CD14-positive monocyte (primary cell): ENCODE measurements at regions not wholly inside any gene's neighbourhood (a gene's known extent, or its start where the extent isn't known, plus 50 kb on each side); places are given as distances from the start of the nearest gene placed in this dataset.

Experiments used
- DNase-seq, 3 donors: peaks; one replicate each; pipeline ENCODE4 v3.0.0-alpha.2; 2011 to 2022
- H2AFZ ChIP-seq: 2 replicates; pipeline ENCODE4 v1.6.0; 2012; ENCODE audit warnings: mild to moderate bottlenecking, low read depth, low read length, inconsistent platforms; ENCODE audit not compliant: insufficient read depth, poor library complexity, severe bottlenecking
- H3K27ac ChIP-seq, 2 donors: 1 replicate in 1 of 2; 2 replicates in 1 of 2; pipeline ENCODE4 v1.5.1; 2012 to 2013; ENCODE audit warnings: low read length in 2 of 2, control low read depth in 1 of 2, inconsistent platforms in 1 of 2, low read depth in 1 of 2, mild to moderate bottlenecking in 1 of 2
- H3K27me3 ChIP-seq, 2 donors: one replicate each; pipeline versions ENCODE4 v1.6.0 to v1.6.1; 2011 to 2013; ENCODE audit warnings: low read length in 2 of 2; ENCODE audit not compliant: control insufficient read depth in 2 of 2, insufficient read depth in 2 of 2
- H3K36me3 ChIP-seq, 2 donors: replicated peaks in 1 of 2; 1 replicate in 1 of 2; 2 replicates in 1 of 2; pipeline versions ENCODE4 v1.5.1 to v1.6.1; 2012 to 2013; ENCODE audit warnings: low read length in 2 of 2, control low read depth in 1 of 2, inconsistent platforms in 1 of 2, mild to moderate bottlenecking in 1 of 2; ENCODE audit not compliant: insufficient read depth in 2 of 2, control insufficient read depth in 1 of 2
- H3K4me1 ChIP-seq, 2 donors: 1 replicate in 1 of 2; 2 replicates in 1 of 2; pipeline versions ENCODE4 v1.5.1 to v1.6.1; 2012 to 2013; ENCODE audit warnings: low read length in 2 of 2, control low read depth in 1 of 2, inconsistent platforms in 1 of 2, mild to moderate bottlenecking in 1 of 2, moderate library complexity in 1 of 2; ENCODE audit not compliant: insufficient read depth in 2 of 2, control insufficient read depth in 1 of 2
- H3K4me2 ChIP-seq: replicated peaks from 2 replicates; pipeline ENCODE3; 2012; ENCODE audit warnings: low read length, moderate library complexity, mild to moderate bottlenecking; ENCODE audit not compliant: poor library complexity, severe bottlenecking; ENCODE audit errors: extremely low read depth
- H3K4me3 ChIP-seq, 3 experiments: fragments of 200-600 bp in 1 of 3; sonication (generic) in 1 of 3; replicated peaks in 1 of 3; 1 replicate in 2 of 3; 2 replicates in 1 of 3; pipeline ENCODE4 v1.5.1; 2011 to 2013; ENCODE audit warnings: low read length in 3 of 3, mild to moderate bottlenecking in 3 of 3, control low read depth in 2 of 3, low read depth in 2 of 3, inconsistent platforms in 1 of 3, moderate library complexity in 1 of 3
- H3K79me2 ChIP-seq: 2 replicates; pipeline ENCODE4 v1.6.0; 2012; ENCODE audit warnings: mild to moderate bottlenecking, control low read depth, inconsistent platforms, low read length, moderate library complexity; ENCODE audit not compliant: insufficient read depth
- H3K9ac ChIP-seq: 2 replicates; pipeline ENCODE4 v1.6.0; 2017; ENCODE audit warnings: low read length, mild to moderate bottlenecking; ENCODE audit not compliant: insufficient read depth, poor library complexity, severe bottlenecking
- H3K9me3 ChIP-seq, 2 donors: replicated peaks in 1 of 2; 1 replicate in 1 of 2; 2 replicates in 1 of 2; pipeline versions ENCODE4 v1.5.1 to v1.6.1; 2012 to 2013; ENCODE audit warnings: low read length in 2 of 2, control low read depth in 1 of 2; ENCODE audit not compliant: control insufficient read depth in 1 of 2, insufficient read depth in 1 of 2
- H4K20me1 ChIP-seq: 2 replicates; pipeline ENCODE4 v1.6.0; 2012; ENCODE audit warnings: mild to moderate bottlenecking, low read length, control low read depth, moderate library complexity; ENCODE audit not compliant: insufficient read depth
- H3K27ac Mint-ChIP-seq, 7 donors: one replicate each; pipeline ENCODE4 v1.8.0; 2020; ENCODE audit warnings: mild to moderate bottlenecking in 7 of 7, mixed read lengths in 7 of 7, moderate library complexity in 6 of 7, inconsistent platforms in 2 of 7
- H3K27me3 Mint-ChIP-seq, 3 donors: one replicate each; pipeline ENCODE4 v1.8.0; 2021 to 2022; ENCODE audit warnings: low read depth in 3 of 3, mild to moderate bottlenecking in 3 of 3, mixed read lengths in 3 of 3, moderate library complexity in 3 of 3, inconsistent platforms in 1 of 3
- H3K36me3 Mint-ChIP-seq, 2 donors: one replicate each; pipeline ENCODE4 v1.8.0; 2020; ENCODE audit warnings: mixed read lengths in 2 of 2, inconsistent platforms in 1 of 2, mild to moderate bottlenecking in 1 of 2
- H3K4me1 Mint-ChIP-seq: one replicate; pipeline ENCODE4 v1.8.0; 2020; ENCODE audit warnings: mild to moderate bottlenecking, mixed read lengths
- H3K4me3 Mint-ChIP-seq, 2 donors: one replicate each; pipeline ENCODE4 v1.8.0; 2020; ENCODE audit warnings: mild to moderate bottlenecking in 2 of 2, mixed read lengths in 2 of 2, moderate library complexity in 1 of 2
- H3K9me3 Mint-ChIP-seq, 7 donors: one replicate each; pipeline ENCODE4 v1.8.0; 2020 to 2022; ENCODE audit warnings: mixed read lengths in 7 of 7, mild to moderate bottlenecking in 6 of 7, moderate library complexity in 6 of 7, inconsistent platforms in 2 of 7
- WGBS: methylation state at CpG from one replicate; pipeline ENCODE4 v1.1.5; 2013; ENCODE audit warnings: missing lambda C conversion rate; ENCODE audit not compliant: insufficient coverage; 5-methylcytosine and 5-hydroxymethylcytosine counted together
- intact Hi-C, 2 donors: fragments of 100-400 bp; cut with micrococcal nuclease; formaldehyde crosslinking; loops; one replicate each; pipeline versions ENCODE4 v1.15.0 to v1.15.1; 2023
- TF ChIP-seq, protein P1 (sequence below): fragments of 200-600 bp; IDR thresholded peaks from one replicate; pipeline ENCODE4 v1.8.0; 2022; ENCODE audit warnings: antibody characterized with exemption, mild to moderate bottlenecking

DNA sequence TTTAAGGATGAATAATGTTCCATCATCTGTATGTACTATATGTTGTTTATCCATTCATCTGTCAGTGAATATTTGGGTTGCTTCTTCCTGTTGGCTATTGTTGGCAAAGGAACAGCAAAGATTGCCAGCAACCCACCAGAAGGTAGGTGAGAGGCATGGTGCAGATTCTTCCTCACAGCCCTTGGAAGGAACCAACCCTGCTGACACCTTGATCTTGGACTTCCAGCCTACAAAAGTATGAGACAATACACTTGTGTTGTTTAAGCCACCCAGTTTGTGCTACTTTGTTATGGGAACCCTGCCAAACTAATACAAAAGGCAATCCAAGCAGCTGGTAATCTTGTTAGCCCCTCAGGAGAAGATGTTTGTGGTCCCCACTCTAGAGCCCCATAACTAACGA, 122.0 kb downstream of the CARTPT start:
- WGBS = 80% methylated on average over 1 of the region's 1 CpG
- Mint-ChIP-seq H3K4me3 (no peak overlapping the region), H3K9me3 (peaks cover 0 to 5% (median 2%) of the 10 kb centered on the region in 7 donors), H3K4me1 (peaks cover 5% of the 10 kb centered on the region), H3K27me3 (peaks cover 1 to 3% (median 3%) of the 10 kb centered on the region in 3 donors), H3K27ac (no peak overlapping the region), H3K36me3 (no peaks in the 10 kb centered on the region)
- no peaks in the 10 kb centered on the region for H4K20me1 ChIP-seq
- H3K27ac ChIP-seq = no peak overlapping the region
- H3K27me3 ChIP-seq = no peaks in the 10 kb centered on the region
- no peak overlapping the region for H3K4me2 ChIP-seq
- H3K4me3 ChIP-seq = no peak overlapping the region
- H3K9ac ChIP-seq = no peak overlapping the region
- no peaks in the 10 kb centered on the region for H3K9me3 ChIP-seq
- no peaks in the 10 kb centered on the region for H3K36me3 ChIP-seq
- no peaks in the 10 kb centered on the region for H3K4me1 ChIP-seq
- intact Hi-C loops = no loop called here
- no peak for DNase-seq
- H3K79me2 ChIP-seq = no peaks in the 10 kb centered on the region
- TF ChIP-seq, protein P1, sequence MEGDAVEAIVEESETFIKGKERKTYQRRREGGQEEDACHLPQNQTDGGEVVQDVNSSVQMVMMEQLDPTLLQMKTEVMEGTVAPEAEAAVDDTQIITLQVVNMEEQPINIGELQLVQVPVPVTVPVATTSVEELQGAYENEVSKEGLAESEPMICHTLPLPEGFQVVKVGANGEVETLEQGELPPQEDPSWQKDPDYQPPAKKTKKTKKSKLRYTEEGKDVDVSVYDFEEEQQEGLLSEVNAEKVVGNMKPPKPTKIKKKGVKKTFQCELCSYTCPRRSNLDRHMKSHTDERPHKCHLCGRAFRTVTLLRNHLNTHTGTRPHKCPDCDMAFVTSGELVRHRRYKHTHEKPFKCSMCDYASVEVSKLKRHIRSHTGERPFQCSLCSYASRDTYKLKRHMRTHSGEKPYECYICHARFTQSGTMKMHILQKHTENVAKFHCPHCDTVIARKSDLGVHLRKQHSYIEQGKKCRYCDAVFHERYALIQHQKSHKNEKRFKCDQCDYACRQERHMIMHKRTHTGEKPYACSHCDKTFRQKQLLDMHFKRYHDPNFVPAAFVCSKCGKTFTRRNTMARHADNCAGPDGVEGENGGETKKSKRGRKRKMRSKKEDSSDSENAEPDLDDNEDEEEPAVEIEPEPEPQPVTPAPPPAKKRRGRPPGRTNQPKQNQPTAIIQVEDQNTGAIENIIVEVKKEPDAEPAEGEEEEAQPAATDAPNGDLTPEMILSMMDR = no peak
- H2AFZ ChIP-seq = no peak overlapping the region

DNA sequence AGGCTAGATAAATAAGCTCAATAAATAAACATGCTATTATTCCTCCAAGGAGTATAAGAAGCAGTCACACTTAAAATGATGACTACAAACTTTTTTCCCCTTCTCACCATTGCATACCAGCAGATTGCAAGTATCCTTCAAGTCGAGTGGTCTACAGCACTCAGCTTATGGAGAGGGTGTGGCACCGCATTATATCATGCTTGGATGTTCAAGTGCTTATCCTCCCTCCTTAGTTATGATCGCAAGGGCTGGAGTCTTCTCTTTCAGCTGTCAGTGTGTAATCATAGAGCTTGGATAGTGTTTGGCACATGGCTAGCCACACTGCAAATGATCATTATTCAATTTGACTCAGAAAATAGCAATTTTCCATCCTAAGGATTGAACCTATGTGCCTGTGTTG, 124.0 kb downstream of the CARTPT start:
- no peaks in the 10 kb centered on the region for H3K36me3 Mint-ChIP-seq
- TF ChIP-seq, protein P1 = no peak
- Histone ChIP-seq H3K4me3 (no peak overlapping the region), H4K20me1 (no peaks in the 10 kb centered on the region), H3K79me2 (no peaks in the 10 kb centered on the region), H3K27me3 (no peaks in the 10 kb centered on the region), H3K4me2 (no peak overlapping the region), H2AFZ (no peak overlapping the region), H3K4me1 (no peaks in the 10 kb centered on the region), H3K36me3 (no peaks in the 10 kb centered on the region), H3K27ac (no peak overlapping the region), H3K9ac (no peak overlapping the region), H3K9me3 (peaks cover 0 to 3% of the 10 kb centered on the region in 2 donors)
- intact Hi-C loops = no loop called here
- WGBS = no CpG with 5 or more reads among the region's 3 CpGs
- no peaks in the 10 kb centered on the region for H3K4me1 Mint-ChIP-seq
- no peak overlapping the region for H3K27ac Mint-ChIP-seq
- no peak overlapping the region for H3K4me3 Mint-ChIP-seq
- peaks cover 1 to 5% (median 3%) of the 10 kb centered on the region in 3 donors for H3K27me3 Mint-ChIP-seq
- peaks cover 2 to 7% (median 5%) of the 10 kb centered on the region in 7 donors for H3K9me3 Mint-ChIP-seq
- DNase-seq = no peak
